GM18517 (cell line): ENCODE measurements at regions not wholly inside any gene's neighbourhood (a gene's known extent, or its start where the extent isn't known, plus 50 kb on each side); places are given as distances from the start of the nearest gene placed in this dataset.
"Not testable (repeated sequence)": the region's sequence is repeated elsewhere in the genome, so short reads cannot be mapped to it uniquely, and the experiment has no call there.

Source experiments
- ATAC-seq: cut with Tn5 transposase; IDR thresholded peaks from one replicate; pipeline ENCODE4 v1.9.1; 2021; ENCODE audit warnings: mild to moderate bottlenecking, moderate library complexity; ENCODE audit not compliant: unreplicated experiment

- not testable (repeated sequence) for ATAC-seq
Measured at GRCh38 chrY:26167332-26167731, 545.4 kb downstream of the CDY1 start.

GRCh38 chrY:26179326-26179725, 557.4 kb downstream of the CDY1 start:
- not testable (repeated sequence) for ATAC-seq

GRCh38 chrY:26224974-26225373, 603.1 kb downstream of the CDY1 start:
- ATAC-seq: not testable (repeated sequence)

- peak; percentile 63 for ATAC-seq
Measured at GRCh38 chrY:26225468-26225867, 603.6 kb downstream of the CDY1 start.

- not testable (repeated sequence) for ATAC-seq
Measured at GRCh38 chrY:26240944-26241343, 619.0 kb downstream of the CDY1 start.

- ATAC-seq: not testable (repeated sequence)
Measured at GRCh38 chrY:26254262-26254661, 632.3 kb downstream of the CDY1 start.

- ATAC-seq: not testable (repeated sequence)
Measured at GRCh38 chrY:26265449-26265848, 643.5 kb downstream of the CDY1 start.

- ATAC-seq: not testable (repeated sequence)
Measured at GRCh38 chrY:26268421-26268820, 646.5 kb downstream of the CDY1 start.

- ATAC-seq: not testable (repeated sequence)
Measured at GRCh38 chrY:26268934-26269333, 647.0 kb downstream of the CDY1 start.

- ATAC-seq: not testable (repeated sequence)
Measured at GRCh38 chrY:26273089-26273488, 651.2 kb downstream of the CDY1 start.

- ATAC-seq: not testable (repeated sequence)
Measured at GRCh38 chrY:26306046-26306445, 684.1 kb downstream of the CDY1 start.

- not testable (repeated sequence) for ATAC-seq
Measured at GRCh38 chrY:26306630-26307385, 684.9 kb downstream of the CDY1 start.

GRCh38 chrY:26308308-26308707, 686.4 kb downstream of the CDY1 start:
- ATAC-seq: not testable (repeated sequence)

GRCh38 chrY:26315065-26315464, 693.1 kb downstream of the CDY1 start:
- ATAC-seq: not testable (repeated sequence)

GRCh38 chrY:26319488-26320202, 697.7 kb downstream of the CDY1 start:
- not testable (repeated sequence) for ATAC-seq

- not testable (repeated sequence) for ATAC-seq
Measured at GRCh38 chrY:26322756-26323155, 700.8 kb downstream of the CDY1 start.

GRCh38 chrY:26352931-26353330, 731.0 kb downstream of the CDY1 start:
- ATAC-seq: not testable (repeated sequence)

- no peak for ATAC-seq
Measured at GRCh38 chrY:26354191-26354590, 732.3 kb downstream of the CDY1 start.

GRCh38 chrY:26359869-26360268, 738.0 kb downstream of the CDY1 start:
- not testable (repeated sequence) for ATAC-seq

- not testable (repeated sequence) for ATAC-seq
Measured at GRCh38 chrY:26360472-26360871, 738.6 kb downstream of the CDY1 start.

- not testable (repeated sequence) for ATAC-seq
Measured at GRCh38 chrY:26363442-26363841, 741.5 kb downstream of the CDY1 start.

- not testable (repeated sequence) for ATAC-seq
Measured at GRCh38 chrY:26366091-26366490, 744.2 kb downstream of the CDY1 start.
